AG04449 (cell line): ENCODE measurements at regions not wholly inside any gene's neighbourhood (a gene's known extent, or its start where the extent isn't known, plus 50 kb on each side); places are given as distances from the start of the nearest gene placed in this dataset.

Source experiments
- CTCF ChIA-PET: fragments of 350-600 bp; formaldehyde crosslinking; extraction: SDS; loops from one replicate; lab custom pipeline; 2021; ENCODE audit warnings: antibody characterized with exemption; lab: Yijun Ruan, JAX
- POLR2A ChIA-PET: fragments of 400-600, 350-600 bp; formaldehyde crosslinking; extraction: SDS; loops from one replicate; lab custom pipeline; 2020; ENCODE audit warnings: antibody characterized with exemption, inconsistent platforms; lab: Yijun Ruan, JAX
- DNase-seq: peaks from one replicate; pipeline ENCODE4 v3.0.0-alpha.2; 2010; ENCODE audit warnings: low read depth, low spot score
- H3K4me3 ChIP-seq: 2 replicates; pipeline ENCODE4 v1.5.1; 2011; ENCODE audit warnings: low read depth, mild to moderate bottlenecking, control low read depth, low read length
- TF ChIP-seq, protein P1 (sequence below): IDR thresholded peaks from one replicate; pipeline ENCODE4 v1.5.1; 2011; ENCODE audit warnings: mild to moderate bottlenecking, moderate library complexity, low read length, control low read depth, inconsistent platforms; ENCODE audit not compliant: insufficient read depth; ENCODE audit errors: missing control alignments

DNA sequence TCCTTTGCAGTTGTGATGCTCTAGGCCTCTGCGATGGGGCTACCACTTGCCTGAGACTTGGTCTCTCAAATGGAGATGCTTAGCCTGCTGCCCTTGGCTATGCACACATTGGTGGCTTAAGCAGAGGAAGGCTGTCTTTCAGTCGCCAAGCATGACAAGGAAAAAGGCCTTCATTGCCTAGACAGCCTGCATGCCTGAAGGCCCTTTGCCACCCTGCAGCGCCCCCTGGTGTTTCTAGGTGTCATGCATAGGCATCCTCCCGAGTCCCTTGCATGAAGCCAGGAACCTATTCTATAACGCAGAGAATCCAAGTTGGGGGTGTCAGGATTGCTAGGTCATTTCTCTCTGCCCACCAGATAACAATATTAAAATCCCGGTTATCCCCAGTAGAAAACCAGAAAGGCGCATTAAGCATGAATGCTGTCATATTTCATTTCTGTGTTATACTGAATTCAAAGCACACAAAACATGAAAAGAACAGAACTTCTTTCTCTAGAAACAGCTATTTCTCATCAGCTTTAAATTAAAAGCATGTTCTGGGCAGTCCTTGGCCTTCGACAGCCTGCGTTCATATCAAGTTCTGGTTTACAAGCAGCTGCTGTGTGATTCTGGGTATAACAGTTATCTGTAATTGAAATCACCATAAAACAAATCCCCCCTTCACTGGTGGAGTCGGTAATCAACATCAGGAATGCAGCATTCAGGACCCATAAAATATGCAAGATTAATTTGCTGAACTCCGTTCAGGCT is 59.7 kb upstream of the TRPC7 start:
- CTCF ChIA-PET = interaction anchor here (1.2 to 4.2 kb wide), 4 partner anchors 169 to 537 kb away, joined by 3 to 43 read pairs (median 4); no protein-coding TSS in a partner anchor
- TF ChIP-seq, protein P1, sequence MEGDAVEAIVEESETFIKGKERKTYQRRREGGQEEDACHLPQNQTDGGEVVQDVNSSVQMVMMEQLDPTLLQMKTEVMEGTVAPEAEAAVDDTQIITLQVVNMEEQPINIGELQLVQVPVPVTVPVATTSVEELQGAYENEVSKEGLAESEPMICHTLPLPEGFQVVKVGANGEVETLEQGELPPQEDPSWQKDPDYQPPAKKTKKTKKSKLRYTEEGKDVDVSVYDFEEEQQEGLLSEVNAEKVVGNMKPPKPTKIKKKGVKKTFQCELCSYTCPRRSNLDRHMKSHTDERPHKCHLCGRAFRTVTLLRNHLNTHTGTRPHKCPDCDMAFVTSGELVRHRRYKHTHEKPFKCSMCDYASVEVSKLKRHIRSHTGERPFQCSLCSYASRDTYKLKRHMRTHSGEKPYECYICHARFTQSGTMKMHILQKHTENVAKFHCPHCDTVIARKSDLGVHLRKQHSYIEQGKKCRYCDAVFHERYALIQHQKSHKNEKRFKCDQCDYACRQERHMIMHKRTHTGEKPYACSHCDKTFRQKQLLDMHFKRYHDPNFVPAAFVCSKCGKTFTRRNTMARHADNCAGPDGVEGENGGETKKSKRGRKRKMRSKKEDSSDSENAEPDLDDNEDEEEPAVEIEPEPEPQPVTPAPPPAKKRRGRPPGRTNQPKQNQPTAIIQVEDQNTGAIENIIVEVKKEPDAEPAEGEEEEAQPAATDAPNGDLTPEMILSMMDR = peak; percentile 84
- POLR2A ChIA-PET = no interaction called here
- no peak for DNase-seq
- no peak overlapping the region for H3K4me3 ChIP-seq

DNA sequence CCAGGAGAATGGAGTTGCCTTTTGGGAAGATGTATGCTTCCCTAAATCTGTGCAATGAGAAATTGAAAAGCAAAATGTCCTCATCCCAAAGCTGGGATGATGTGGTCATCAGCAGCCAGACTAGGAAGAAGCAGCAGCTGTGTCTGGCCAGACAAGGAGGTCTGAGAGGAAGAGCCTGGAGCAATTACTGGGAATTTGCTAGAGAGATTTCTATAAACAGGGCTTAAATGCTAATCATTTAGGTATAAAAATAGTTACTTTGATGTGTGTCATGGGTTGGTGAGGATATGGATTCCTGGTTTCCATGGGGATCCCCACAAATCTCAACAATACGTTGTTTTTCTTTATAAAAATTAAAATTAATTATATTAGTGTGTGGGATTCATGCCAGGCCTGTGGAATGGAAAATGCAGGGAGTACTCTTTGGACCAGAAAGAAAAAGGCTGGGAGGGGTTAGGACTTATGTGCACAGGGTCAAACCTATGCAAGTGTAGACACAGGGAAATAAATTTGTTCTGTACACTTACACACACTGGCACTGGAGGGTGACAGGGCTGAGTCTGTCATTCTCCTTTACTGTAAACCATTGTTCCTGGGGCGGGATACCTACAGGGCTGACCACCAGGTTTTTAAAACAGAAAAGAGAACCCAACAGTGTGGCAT is 58.7 kb upstream of the TRPC7 start:
- ChIA-PET POLR2A (no interaction called here), CTCF (interaction anchor here (2.1 kb wide), 1 partner anchor 175 kb away, joined by 18 read pairs; no protein-coding TSS in a partner anchor)
- no peak for DNase-seq
- TF ChIP-seq, protein P1 = no peak
- no peak overlapping the region for H3K4me3 ChIP-seq

DNA sequence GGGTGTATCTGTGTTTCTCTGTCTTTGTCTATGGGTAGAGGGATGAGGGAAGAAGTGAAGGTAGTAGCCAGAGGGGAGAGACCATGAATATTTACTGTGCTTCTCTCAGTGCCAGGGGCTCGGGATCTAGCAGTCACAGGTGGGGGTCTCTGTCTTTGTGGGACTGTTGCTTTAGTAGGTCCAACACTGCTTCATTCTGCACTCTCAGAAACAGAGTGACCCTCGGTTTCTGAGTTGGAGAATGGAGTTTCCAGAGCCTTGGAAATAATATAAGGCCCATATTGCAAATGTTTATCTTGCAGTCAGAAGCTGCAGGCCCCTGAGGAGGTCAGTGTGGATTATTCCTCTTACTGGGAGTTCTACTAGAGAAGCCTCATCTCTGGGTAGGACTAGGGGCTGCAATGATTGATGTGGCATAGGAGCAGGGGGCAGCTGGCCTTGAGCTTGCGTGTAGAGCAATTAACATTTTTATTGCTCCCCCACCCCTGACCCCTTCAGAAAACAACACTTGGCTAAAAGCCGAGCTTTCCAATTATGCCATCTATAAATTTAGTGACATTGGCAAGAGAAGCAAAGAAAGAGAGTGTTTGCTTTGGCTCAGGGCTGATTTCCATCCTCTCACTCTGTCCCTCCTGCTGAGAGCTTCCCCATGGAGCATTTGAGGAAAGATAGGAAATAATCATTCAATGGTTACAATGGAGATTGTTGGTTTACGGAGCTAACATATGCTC is 55.0 kb upstream of the TRPC7 start:
- ChIA-PET CTCF (interaction anchor here (5.4 kb wide), 1 partner anchor 171 kb away, joined by 32 read pairs; no protein-coding TSS in a partner anchor), POLR2A (no interaction called here)
- DNase-seq = no peak
- TF ChIP-seq, protein P1 = no peak
- no peak overlapping the region for H3K4me3 ChIP-seq

DNA sequence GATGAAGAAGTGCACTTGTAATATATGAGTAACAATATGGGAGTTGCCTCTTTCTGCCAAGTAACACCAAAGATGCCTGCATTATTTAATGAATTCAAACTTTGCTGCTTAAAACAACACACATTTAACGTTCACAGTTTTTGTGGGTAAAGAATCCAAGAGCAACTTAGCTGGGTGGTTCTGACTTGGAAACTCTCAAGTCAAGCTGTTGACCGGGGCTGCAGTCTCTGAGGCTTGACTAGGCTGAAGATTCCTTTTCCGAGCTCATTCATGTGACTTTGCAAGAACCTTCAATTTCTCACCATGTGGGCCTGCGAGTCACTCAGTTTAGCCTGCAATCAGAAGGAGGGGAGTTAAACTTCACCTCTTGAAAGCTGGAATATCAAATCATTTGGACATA is 53.0 kb upstream of the TRPC7 start:
- ChIA-PET CTCF (interaction anchor here (1.0 to 5.4 kb wide), 2 partner anchors 43 to 169 kb away, joined by 3 to 32 read pairs; no protein-coding TSS in a partner anchor), POLR2A (no interaction called here)
- no peak overlapping the region for H3K4me3 ChIP-seq
- DNase-seq = no peak
- TF ChIP-seq, protein P1 = no peak
